SK-N-SH treated with all-trans-retinoic acid at 6 μM for 48 hours (cell line): ENCODE measurements at regions not wholly inside any gene's neighbourhood (a gene's known extent, or its start where the extent isn't known, plus 50 kb on each side); places are given as distances from the start of the nearest gene placed in this dataset.

Experiments
- ATAC-seq: fragments of 200-7000 bp; cut with Tn5 transposase; 3 replicates; pipeline ENCODE4 v1.9.1; 2020; ENCODE audit warnings: mild to moderate bottlenecking, moderate library complexity
- ARNTL ChIP-seq: fragments of 450-650 bp; formaldehyde crosslinking; IDR thresholded peaks from 2 replicates; pipeline ENCODE4 v1.5.0; 2020; ENCODE audit warnings: low read depth, mild to moderate bottlenecking, moderate library complexity, borderline replicate concordance
- BACH2 ChIP-seq: fragments of 250-450 bp; sonication (Bioruptor Pico); IDR thresholded peaks from 2 replicates; pipeline ENCODE4 v1.9.0; 2021; ENCODE audit warnings: mild to moderate bottlenecking, borderline replicate concordance
- CSDC2 ChIP-seq: fragments of 250-450 bp; sonication (Bioruptor Pico); IDR thresholded peaks from 2 replicates; pipeline ENCODE4 v1.5.0; 2020; ENCODE audit warnings: mild to moderate bottlenecking, moderate library complexity
- ESRRG ChIP-seq: fragments of 250-450 bp; sonication (Bioruptor Pico); IDR thresholded peaks from 2 replicates; pipeline ENCODE4 v1.6.1; 2021; ENCODE audit warnings: mild to moderate bottlenecking
- GLIS3 ChIP-seq: fragments of 250-450 bp; sonication (Bioruptor Pico); IDR thresholded peaks from 2 replicates; pipeline ENCODE4 v1.5.0; 2020; ENCODE audit warnings: mild to moderate bottlenecking, moderate library complexity
- OSR1 ChIP-seq: fragments of 250-450 bp; sonication (Bioruptor Pico); IDR thresholded peaks from 2 replicates; pipeline ENCODE4 v1.8.0; 2022; ENCODE audit warnings: moderate library complexity, mild to moderate bottlenecking, inconsistent platforms
- PPARA ChIP-seq: fragments of 250-450 bp; sonication (Bioruptor Pico); IDR thresholded peaks from 2 replicates; pipeline ENCODE4 v1.5.0; 2020; ENCODE audit warnings: mild to moderate bottlenecking, borderline replicate concordance
- RARB ChIP-seq: fragments of 250-450 bp; sonication (Bioruptor Pico); IDR thresholded peaks from 2 replicates; pipeline ENCODE4 v1.8.0; 2021; ENCODE audit warnings: mild to moderate bottlenecking, moderate library complexity
- SNAI2 ChIP-seq: fragments of 250-450 bp; sonication (Bioruptor Pico); IDR thresholded peaks from 2 replicates; pipeline ENCODE4 v1.5.0; 2020; ENCODE audit warnings: mild to moderate bottlenecking, moderate library complexity
- TOX ChIP-seq: fragments of 250-450 bp; sonication (Bioruptor Pico); IDR thresholded peaks from 2 replicates; pipeline ENCODE4 v1.8.0; 2021; ENCODE audit warnings: mild to moderate bottlenecking, moderate library complexity, borderline replicate concordance
- ZC3H10 ChIP-seq: fragments of 250-450 bp; sonication (Bioruptor Pico); IDR thresholded peaks from 2 replicates; pipeline ENCODE4 v1.5.1; 2021; ENCODE audit warnings: mild to moderate bottlenecking, moderate library complexity
- ZFP3 ChIP-seq: fragments of 250-450 bp; sonication (Bioruptor Pico); IDR thresholded peaks from 2 replicates; pipeline ENCODE4 v1.5.0; 2020; ENCODE audit warnings: mild to moderate bottlenecking, moderate library complexity
- ZFP30 ChIP-seq: fragments of 450-650 bp; formaldehyde crosslinking; IDR thresholded peaks from 2 replicates; pipeline ENCODE4 v1.5.0; 2022; ENCODE audit warnings: mild to moderate bottlenecking, moderate library complexity
- ZNF565 ChIP-seq: fragments of 450-650 bp; formaldehyde crosslinking; conservative IDR thresholded peaks from 2 replicates; pipeline ENCODE4 v1.5.0; 2020; ENCODE audit warnings: low read depth, mild to moderate bottlenecking, moderate library complexity
- ZNF70 ChIP-seq: fragments of 450-650 bp; formaldehyde crosslinking; IDR thresholded peaks from 2 replicates; pipeline ENCODE4 v1.5.0; 2020; ENCODE audit warnings: mild to moderate bottlenecking, moderate library complexity
- ZNF8 ChIP-seq: fragments of 450-650 bp; formaldehyde crosslinking; IDR thresholded peaks from 2 replicates; pipeline ENCODE4 v1.5.0; 2020; ENCODE audit warnings: mild to moderate bottlenecking, moderate library complexity
- TF ChIP-seq, protein P1 (sequence below): fragments of 250-450 bp; sonication (Bioruptor Pico); IDR thresholded peaks from 2 replicates; pipeline ENCODE4 v1.8.0; 2021; ENCODE audit warnings: low read depth, mild to moderate bottlenecking, moderate library complexity, borderline replicate concordance
- TF ChIP-seq, protein P2 (sequence below): fragments of 250-450 bp; sonication (Bioruptor Pico); IDR thresholded peaks from 2 replicates; pipeline ENCODE4 v1.8.0; 2020; ENCODE audit warnings: mild to moderate bottlenecking, moderate library complexity, borderline replicate concordance
- TF ChIP-seq, protein P3 (sequence below): fragments of 250-450 bp; sonication (Bioruptor Pico); IDR thresholded peaks from 2 replicates; pipeline ENCODE4 v1.5.1; 2021; ENCODE audit warnings: mild to moderate bottlenecking, moderate library complexity
- TF ChIP-seq, protein P4 (sequence below): fragments of 250-450 bp; sonication (Bioruptor Pico); IDR thresholded peaks from 2 replicates; pipeline ENCODE4 v1.5.1; 2020; ENCODE audit warnings: low read depth, mild to moderate bottlenecking, moderate library complexity
- TF ChIP-seq, protein P5 (sequence below): fragments of 250-450 bp; sonication (Bioruptor Pico); IDR thresholded peaks from 2 replicates; pipeline ENCODE4 v1.5.0; 2020; ENCODE audit warnings: mild to moderate bottlenecking, moderate library complexity

DNA sequence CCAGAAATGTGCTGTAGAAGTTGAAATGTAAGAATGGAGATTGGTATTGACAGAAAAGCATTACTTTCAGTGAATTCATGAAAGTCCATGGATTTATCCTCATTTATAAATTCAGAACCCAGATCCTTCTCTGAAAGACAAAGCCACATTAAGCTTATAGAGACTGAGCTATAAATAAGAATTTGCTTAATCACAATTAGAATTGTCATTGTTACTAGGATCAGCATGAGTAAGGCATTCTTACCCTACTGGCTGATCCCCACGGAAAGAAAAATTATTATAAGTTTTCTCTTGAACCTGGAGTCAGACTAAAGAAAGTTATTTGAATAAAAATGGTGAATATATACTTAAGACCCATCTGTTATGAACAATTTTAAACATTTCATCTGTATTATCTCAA is 199.2 kb upstream of the DTNA start (continued):
- TF ChIP-seq ZFP3 (no peak), SNAI2 (no peak), OSR1 (no peak), ZC3H10 (CRISPR knock-in tag) (no peak), ZNF565 (no peak)
- TF ChIP-seq, protein P1, sequence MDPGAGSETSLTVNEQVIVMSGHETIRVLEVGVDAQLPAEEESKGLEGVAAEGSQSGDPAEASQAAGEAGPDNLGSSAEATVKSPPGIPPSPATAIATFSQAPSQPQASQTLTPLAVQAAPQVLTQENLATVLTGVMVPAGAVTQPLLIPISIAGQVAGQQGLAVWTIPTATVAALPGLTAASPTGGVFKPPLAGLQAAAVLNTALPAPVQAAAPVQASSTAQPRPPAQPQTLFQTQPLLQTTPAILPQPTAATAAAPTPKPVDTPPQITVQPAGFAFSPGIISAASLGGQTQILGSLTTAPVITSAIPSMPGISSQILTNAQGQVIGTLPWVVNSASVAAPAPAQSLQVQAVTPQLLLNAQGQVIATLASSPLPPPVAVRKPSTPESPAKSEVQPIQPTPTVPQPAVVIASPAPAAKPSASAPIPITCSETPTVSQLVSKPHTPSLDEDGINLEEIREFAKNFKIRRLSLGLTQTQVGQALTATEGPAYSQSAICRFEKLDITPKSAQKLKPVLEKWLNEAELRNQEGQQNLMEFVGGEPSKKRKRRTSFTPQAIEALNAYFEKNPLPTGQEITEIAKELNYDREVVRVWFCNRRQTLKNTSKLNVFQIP (CRISPR knock-in tag) = no peak

DNA sequence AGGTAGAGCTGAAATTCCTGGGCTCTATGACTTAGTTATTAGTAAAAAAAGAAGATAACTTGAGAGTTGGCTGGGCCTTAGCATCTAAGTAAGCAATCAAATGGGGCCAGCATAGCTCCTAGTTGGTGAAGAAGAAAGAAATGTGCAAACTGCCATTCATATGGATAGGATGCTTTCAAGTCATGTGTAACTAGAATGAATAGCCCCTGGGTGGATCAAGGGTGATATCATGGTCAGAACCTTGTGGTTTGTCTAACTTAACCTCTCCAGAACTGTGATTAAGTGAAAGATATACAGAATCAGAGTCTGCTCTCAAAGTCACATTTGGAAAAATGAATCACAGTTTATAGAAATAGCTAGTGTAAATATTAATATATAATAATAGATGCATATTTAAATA is 198.7 kb upstream of the DTNA start:
- no peak for ATAC-seq
- no peak for TF ChIP-seq ZNF565
- TF ChIP-seq ZC3H10 (CRISPR knock-in tag) = no peak
- TF ChIP-seq CSDC2 (CRISPR knock-in tag) = no peak
- TF ChIP-seq, protein P2, sequence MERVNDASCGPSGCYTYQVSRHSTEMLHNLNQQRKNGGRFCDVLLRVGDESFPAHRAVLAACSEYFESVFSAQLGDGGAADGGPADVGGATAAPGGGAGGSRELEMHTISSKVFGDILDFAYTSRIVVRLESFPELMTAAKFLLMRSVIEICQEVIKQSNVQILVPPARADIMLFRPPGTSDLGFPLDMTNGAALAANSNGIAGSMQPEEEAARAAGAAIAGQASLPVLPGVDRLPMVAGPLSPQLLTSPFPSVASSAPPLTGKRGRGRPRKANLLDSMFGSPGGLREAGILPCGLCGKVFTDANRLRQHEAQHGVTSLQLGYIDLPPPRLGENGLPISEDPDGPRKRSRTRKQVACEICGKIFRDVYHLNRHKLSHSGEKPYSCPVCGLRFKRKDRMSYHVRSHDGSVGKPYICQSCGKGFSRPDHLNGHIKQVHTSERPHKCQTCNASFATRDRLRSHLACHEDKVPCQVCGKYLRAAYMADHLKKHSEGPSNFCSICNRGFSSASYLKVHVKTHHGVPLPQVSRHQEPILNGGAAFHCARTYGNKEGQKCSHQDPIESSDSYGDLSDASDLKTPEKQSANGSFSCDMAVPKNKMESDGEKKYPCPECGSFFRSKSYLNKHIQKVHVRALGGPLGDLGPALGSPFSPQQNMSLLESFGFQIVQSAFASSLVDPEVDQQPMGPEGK = no peak
- no peak for TF ChIP-seq ARNTL (CRISPR knock-in tag)
- no peak for TF ChIP-seq PPARA
- TF ChIP-seq, protein P3, sequence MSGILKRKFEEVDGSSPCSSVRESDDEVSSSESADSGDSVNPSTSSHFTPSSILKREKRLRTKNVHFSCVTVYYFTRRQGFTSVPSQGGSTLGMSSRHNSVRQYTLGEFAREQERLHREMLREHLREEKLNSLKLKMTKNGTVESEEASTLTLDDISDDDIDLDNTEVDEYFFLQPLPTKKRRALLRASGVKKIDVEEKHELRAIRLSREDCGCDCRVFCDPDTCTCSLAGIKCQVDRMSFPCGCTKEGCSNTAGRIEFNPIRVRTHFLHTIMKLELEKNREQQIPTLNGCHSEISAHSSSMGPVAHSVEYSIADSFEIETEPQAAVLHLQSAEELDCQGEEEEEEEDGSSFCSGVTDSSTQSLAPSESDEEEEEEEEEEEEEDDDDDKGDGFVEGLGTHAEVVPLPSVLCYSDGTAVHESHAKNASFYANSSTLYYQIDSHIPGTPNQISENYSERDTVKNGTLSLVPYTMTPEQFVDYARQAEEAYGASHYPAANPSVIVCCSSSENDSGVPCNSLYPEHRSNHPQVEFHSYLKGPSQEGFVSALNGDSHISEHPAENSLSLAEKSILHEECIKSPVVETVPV (CRISPR knock-in tag) = no peak
- no peak for TF ChIP-seq ZNF70 (CRISPR knock-in tag)
- no peak for TF ChIP-seq RARB (CRISPR knock-in tag)
- no peak for TF ChIP-seq OSR1
- TF ChIP-seq, protein P1 (CRISPR knock-in tag) = no peak
- TF ChIP-seq, protein P4, sequence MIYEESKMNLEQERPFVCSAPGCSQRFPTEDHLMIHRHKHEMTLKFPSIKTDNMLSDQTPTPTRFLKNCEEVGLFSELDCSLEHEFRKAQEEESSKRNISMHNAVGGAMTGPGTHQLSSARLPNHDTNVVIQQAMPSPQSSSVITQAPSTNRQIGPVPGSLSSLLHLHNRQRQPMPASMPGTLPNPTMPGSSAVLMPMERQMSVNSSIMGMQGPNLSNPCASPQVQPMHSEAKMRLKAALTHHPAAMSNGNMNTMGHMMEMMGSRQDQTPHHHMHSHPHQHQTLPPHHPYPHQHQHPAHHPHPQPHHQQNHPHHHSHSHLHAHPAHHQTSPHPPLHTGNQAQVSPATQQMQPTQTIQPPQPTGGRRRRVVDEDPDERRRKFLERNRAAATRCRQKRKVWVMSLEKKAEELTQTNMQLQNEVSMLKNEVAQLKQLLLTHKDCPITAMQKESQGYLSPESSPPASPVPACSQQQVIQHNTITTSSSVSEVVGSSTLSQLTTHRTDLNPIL (CRISPR knock-in tag) = no peak
- no peak for TF ChIP-seq SNAI2
- TF ChIP-seq ESRRG (CRISPR knock-in tag) = no peak
- TF ChIP-seq BACH2 (CRISPR knock-in tag) = no peak
- TF ChIP-seq GLIS3 (CRISPR knock-in tag) = no peak
- no peak for TF ChIP-seq ZNF8
- no peak for TF ChIP-seq TOX (CRISPR knock-in tag)
- TF ChIP-seq ZFP30 (CRISPR knock-in tag) = no peak

DNA sequence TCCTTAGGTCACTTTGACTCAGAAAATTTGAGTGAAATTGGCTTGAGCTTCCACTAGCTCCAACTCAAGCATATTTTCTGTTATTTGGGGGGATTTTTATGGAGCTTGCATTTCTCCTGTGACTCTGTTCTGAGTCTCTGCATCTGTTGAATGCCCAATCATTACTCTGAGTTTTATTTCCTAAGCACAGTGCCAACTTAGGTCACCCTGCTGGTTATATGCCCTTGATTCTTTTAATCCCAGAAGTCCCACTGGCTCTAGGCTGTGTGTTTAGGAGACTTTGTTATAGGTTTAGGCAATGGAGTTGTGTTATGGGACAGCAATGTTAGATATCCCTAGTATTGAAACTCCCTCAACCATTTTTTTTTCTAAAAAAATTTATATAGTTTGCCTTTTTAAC is 198.2 kb upstream of the DTNA start:
- ATAC-seq = no peak
- TF ChIP-seq SNAI2 = no peak
- TF ChIP-seq, protein P2 = no peak
- TF ChIP-seq ZFP3 = no peak

DNA sequence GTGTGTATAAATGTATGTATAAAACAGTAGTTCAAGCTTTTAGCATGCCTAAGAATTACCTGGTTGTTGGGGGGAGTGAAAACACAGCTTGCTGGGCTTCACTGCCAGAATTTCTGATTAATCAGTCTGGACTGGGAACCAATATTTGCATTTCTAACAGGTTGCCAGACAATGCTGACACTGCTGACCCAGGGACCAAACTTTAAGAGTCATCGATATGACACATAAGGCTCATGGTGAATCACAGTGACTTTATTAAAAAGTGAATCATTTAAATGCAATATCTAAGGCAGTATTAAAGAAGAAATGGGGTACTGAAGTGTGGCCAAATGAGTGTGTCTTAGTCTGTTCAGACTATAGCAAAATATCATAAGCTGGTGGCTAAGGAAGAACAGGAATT is 195.9 kb upstream of the DTNA start:
- ATAC-seq = no peak
- TF ChIP-seq ZFP30 (CRISPR knock-in tag) (no peak), PPARA (no peak), ZNF8 (no peak), GLIS3 (CRISPR knock-in tag) (no peak), ZNF70 (CRISPR knock-in tag) (no peak)
- TF ChIP-seq, protein P3 (CRISPR knock-in tag) = no peak
- TF ChIP-seq, protein P5, sequence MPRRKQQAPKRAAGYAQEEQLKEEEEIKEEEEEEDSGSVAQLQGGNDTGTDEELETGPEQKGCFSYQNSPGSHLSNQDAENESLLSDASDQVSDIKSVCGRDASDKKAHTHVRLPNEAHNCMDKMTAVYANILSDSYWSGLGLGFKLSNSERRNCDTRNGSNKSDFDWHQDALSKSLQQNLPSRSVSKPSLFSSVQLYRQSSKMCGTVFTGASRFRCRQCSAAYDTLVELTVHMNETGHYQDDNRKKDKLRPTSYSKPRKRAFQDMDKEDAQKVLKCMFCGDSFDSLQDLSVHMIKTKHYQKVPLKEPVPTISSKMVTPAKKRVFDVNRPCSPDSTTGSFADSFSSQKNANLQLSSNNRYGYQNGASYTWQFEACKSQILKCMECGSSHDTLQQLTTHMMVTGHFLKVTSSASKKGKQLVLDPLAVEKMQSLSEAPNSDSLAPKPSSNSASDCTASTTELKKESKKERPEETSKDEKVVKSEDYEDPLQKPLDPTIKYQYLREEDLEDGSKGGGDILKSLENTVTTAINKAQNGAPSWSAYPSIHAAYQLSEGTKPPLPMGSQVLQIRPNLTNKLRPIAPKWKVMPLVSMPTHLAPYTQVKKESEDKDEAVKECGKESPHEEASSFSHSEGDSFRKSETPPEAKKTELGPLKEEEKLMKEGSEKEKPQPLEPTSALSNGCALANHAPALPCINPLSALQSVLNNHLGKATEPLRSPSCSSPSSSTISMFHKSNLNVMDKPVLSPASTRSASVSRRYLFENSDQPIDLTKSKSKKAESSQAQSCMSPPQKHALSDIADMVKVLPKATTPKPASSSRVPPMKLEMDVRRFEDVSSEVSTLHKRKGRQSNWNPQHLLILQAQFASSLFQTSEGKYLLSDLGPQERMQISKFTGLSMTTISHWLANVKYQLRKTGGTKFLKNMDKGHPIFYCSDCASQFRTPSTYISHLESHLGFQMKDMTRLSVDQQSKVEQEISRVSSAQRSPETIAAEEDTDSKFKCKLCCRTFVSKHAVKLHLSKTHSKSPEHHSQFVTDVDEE (CRISPR knock-in tag) = no peak
- TF ChIP-seq, protein P1 (CRISPR knock-in tag) = no peak
